ENCODE measurements at regions not wholly inside any gene's neighbourhood (a gene's known extent, or its start where the extent isn't known, plus 50 kb on each side); places are given as distances from the start of the nearest gene placed in this dataset.
"Not testable (repeated sequence)": the region's sequence is repeated elsewhere in the genome, so short reads cannot be mapped to it uniquely, and the experiment has no call there.

GRCh38 chr20:55937283-55937682 lies 68.0 kb downstream of the CBLN4 start:
- no peak for DNase-seq

- DNase-seq: no peak
Measured at GRCh38 chr20:55936209-55936595, 69.1 kb downstream of the CBLN4 start.

GRCh38 chr20:55935448-55936208 lies 69.7 kb downstream of the CBLN4 start:
- no peak for DNase-seq

- no peak for DNase-seq
Measured at GRCh38 chr20:55934146-55934545, 71.2 kb downstream of the CBLN4 start.

- not testable (repeated sequence) for DNase-seq
Measured at GRCh38 chr20:55930876-55931275, 74.4 kb downstream of the CBLN4 start.

DNA sequence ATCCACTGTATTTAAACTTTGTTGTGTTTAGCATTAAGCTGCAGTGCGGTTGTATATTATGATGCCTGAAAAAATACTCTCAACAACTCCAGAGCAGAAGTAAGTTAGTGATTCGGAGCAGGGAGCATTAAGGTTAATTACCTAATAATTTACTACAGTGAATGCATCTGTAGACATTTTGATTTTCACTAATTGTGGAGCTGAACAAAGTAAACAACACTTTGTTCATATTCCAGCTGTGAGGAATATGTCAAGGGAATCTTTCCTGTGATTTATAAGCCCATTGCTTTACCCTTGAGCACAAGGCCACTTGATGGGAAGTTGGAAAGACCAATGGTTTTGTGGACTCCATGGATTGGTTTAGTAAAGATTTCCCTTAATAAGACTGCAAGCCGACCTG lies 77.1 kb downstream of the CBLN4 start:
- no peak for DNase-seq

DNA sequence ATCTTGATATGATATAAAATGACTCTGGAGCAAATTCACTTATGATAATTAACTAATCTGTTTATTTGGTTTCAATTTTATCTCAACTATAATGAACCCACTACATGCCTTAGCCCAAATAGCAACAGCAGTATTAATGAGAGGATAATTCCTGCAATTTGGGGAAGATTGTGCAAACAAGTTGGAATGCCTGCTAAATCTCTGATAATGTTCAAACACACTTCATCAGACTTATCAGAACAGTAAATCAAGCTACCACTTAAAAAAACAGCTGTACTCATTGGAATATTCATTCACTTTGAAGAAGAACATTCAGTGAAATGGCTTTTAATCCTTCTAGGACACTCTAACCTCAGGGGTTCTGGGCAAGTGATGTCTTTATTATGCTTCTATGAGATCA lies 85.4 kb downstream of the CBLN4 start:
- DNase-seq: no peak

DNA sequence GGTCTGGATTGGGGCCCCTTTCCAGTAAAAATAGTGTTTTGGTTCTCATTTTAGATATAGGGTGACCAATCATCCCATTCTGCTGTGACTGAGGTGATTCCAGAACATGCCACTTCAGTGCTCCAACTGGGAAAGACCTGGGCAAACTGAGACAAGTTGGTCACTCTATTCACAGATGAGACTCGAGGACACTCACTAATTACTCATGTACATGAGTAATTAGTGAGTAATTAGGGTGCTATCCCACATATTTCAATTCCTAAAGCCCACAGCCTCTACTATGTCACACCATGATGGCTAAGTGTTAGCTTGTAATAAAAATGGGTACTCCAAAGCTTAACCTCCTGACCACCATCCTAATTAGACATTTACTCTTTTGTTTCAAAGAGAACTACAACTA lies 86.0 kb downstream of the CBLN4 start:
- DNase-seq: no peak

- no peak for DNase-seq
Measured at GRCh38 chr20:55918471-55918870, 86.8 kb downstream of the CBLN4 start.

GRCh38 chr20:55893031-55893430 lies 112.3 kb downstream of the CBLN4 start:
- DNase-seq: no peak

DNA sequence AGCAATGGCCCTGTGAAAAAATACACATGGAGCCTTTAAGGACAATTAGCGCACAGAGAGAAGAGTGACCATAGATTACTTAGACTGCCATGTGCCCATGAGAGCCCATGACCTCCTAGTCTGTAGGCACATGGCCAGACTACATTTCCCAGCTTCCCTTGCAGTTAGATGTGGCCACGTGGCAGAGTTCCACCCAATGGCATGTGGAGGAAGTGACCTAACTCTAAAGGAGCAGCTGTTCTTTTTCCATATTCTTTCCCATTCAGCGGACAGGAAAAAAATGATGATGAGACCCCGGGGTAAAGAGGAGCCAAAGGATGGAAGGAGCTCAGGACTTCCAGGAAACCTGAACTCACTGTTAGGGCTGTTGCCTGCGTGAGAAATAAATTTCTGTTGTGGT lies 116.6 kb downstream of the CBLN4 start:
- no peak for DNase-seq

DNA sequence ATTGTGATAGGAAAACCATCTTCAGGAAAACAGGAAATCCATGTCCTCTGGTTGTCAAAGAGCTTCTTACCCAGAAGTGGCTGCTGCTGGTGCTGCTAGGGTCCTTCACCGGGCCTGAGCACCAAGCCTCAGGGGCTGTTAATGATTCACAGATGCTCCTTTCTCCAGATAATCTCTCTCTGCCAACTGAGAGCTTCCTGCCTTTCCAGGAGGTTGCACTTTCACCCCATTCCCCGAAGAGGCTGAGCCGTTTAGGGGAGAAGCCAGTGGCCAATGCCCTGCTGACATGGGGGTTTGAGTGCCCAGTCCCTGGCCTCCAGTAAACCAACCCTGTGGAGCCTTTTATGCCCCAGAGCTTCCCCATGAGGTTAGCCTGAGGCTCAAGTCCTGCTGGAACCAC lies 122.4 kb downstream of the CBLN4 start:
- DNase-seq: no peak

DNA sequence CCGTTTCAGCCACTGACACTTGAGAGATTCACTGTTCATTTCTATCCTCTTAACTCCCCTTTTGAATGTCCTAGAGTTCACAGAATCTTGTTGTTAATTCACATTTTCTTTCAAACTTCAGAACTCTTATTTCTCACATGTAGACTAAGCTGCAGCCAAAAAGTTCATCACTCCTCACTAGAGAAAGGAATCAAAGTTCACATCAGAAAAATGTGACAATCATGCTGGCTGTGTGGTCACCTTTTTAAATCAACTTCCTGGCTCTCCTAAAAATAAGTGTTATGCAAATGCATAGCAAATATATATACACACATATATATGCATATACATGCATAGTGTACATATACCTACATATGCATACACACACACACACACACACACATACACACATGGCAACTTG lies 123.0 kb downstream of the CBLN4 start:
- DNase-seq: no peak

- DNase-seq: no peak
Measured at GRCh38 chr20:55881204-55881603, 124.1 kb downstream of the CBLN4 start.

DNA sequence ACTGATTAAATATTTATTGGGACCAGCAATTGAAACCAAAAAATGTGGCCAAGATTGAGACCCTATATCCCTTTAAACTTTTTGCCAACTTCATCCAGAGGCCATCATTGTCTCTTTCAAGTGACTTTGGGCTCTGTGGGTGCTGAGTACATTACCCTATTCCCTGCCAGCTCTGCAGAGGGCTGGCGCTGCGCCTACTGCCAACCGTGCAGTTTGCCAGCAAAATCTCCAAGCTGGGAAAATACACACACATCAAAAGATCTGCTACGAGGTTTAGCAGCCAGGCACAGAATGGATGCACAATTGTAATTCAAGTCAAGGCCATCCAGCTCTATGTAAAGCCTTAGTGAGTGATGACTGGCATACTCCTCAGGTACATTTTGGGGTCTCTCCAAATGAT lies 125.0 kb downstream of the CBLN4 start:
- no peak for DNase-seq

GRCh38 chr20:55855052-55855451 lies 150.3 kb downstream of the CBLN4 start:
- no peak for DNase-seq

DNA sequence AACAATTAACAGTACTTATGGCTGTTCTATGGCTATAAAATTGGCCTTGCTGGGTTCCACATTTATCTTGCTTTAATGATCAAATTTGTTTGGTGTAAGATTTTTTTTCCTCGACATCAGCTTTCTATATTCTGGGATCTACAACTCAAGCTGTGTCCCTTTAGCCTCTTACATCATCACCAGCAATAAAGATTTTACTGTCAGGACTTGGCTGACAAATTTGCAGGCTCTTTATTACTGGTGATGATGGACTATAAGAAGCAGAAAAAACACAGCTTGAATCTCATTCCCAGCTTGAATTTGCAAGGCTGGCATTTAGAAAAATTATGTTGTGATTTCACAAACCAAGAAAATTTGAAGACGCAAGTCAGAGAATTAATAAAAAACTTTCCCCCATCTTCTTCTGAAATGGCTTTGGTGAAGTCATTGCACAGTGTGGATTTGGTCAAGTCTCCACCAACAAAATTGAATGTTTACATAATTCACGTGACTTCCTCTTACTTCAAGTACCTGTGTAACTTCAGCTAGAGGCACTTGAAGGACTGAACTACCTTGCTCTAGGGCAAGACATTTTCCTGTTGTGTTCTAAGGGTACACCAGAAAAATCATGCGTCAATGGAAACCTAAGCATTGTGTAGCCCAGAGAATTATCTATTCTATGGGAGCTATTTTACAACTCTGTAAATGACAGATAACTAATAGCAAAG lies 175.0 kb downstream of the CBLN4 start:
- DNase-seq: no peak

- DNase-seq: no peak
Measured at GRCh38 chr20:55805138-55805537, 200.2 kb downstream of the CBLN4 start.

- no peak for DNase-seq
Measured at GRCh38 chr20:55800552-55801245, 204.6 kb downstream of the CBLN4 start.

- DNase-seq: no peak
Measured at GRCh38 chr20:55793986-55794385, 211.3 kb downstream of the CBLN4 start.

DNA sequence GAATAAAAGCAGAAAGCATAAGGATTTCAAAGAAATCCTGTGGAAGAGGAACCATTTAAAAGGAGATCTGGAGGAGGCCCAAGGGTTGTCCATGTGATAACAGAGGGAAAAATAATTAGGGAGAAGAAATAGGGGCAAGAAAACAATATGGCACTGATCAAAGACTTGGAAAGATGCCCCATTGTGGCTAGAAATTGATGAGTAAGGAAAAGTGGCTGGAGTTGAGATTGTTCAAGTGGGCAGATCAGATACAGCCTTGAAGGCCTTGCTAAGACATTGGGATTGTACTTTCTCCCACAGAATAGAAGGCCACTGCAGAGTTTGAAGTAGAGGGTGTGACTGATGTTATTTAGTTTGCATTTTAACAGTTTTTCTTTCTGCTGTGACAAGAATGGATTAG lies 213.3 kb downstream of the CBLN4 start:
- no peak for DNase-seq

GRCh38 chr20:55790178-55790577 lies 215.1 kb downstream of the CBLN4 start:
- DNase-seq: no peak

GRCh38 chr20:55784036-55784435 lies 221.3 kb downstream of the CBLN4 start:
- DNase-seq: no peak

DNA sequence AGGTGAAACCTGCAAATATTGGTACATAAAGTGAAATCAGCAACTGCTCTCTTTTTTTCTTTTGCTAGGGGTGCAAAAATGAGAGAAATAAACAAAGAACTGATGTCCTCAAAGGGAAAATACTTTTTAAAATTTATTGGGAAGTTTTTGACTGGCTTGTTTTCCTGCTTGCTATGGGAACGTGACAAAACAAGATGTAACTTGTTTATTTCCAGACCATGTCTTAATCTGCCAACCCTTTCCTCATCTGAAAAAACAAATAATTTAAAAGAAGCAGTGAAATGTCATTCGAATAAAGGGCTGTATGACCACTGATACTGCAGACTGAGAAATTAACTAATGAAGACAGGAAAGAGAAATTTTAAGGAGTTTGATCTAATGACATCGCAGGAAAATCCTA lies 221.9 kb downstream of the CBLN4 start:
- no peak for DNase-seq
